ENCODE measurements at regions not wholly inside any gene's neighbourhood (a gene's known extent, or its start where the extent isn't known, plus 50 kb on each side); places are given as distances from the start of the nearest gene placed in this dataset.

- no peak for DNase-seq (ENCODE audit: low spot score)
- in situ Hi-C loops (cut with MboI; ENCODE audit: low pct_unique_long_range_greater_than_20kb, low sequenced_read_pairs, unreplicated experiment), result no loop called here
- no peak for TF ChIP-seq CTCF (IDR thresholded peaks at IDR 0.05; ENCODE audit: extremely low read depth, insufficient read depth, missing control alignments)
These were observed 804.6 kb upstream of the RAG2 start for GRCh38 chr11:37402663-37403062.

- in situ Hi-C loops (cut with MboI; ENCODE audit: low pct_unique_long_range_greater_than_20kb, low sequenced_read_pairs, unreplicated experiment), result no loop called here
- TF ChIP-seq CTCF (IDR thresholded peaks at IDR 0.05; ENCODE audit: extremely low read depth, insufficient read depth, missing control alignments), result no peak
- DNase-seq (ENCODE audit: low spot score), result no peak
These were observed 796.3 kb upstream of the RAG2 start for GRCh38 chr11:37394236-37394870.

- no peak for DNase-seq (ENCODE audit: low spot score)
- no peak for TF ChIP-seq CTCF (IDR thresholded peaks at IDR 0.05; ENCODE audit: extremely low read depth, insufficient read depth, missing control alignments)
- in situ Hi-C loops (cut with MboI; ENCODE audit: low pct_unique_long_range_greater_than_20kb, low sequenced_read_pairs, unreplicated experiment), result no loop called here
These were observed 793.6 kb upstream of the RAG2 start for GRCh38 chr11:37391615-37392014.

- TF ChIP-seq CTCF (IDR thresholded peaks at IDR 0.05; ENCODE audit: extremely low read depth, insufficient read depth, missing control alignments), result no peak
These were observed 792.6 kb upstream of the RAG2 start for GRCh38 chr11:37390576-37391083.

GRCh38 chr11:37378958-37379357, 780.9 kb upstream of the RAG2 start:
- TF ChIP-seq CTCF (IDR thresholded peaks at IDR 0.05; ENCODE audit: extremely low read depth, insufficient read depth, missing control alignments), result no peak
- DNase-seq (ENCODE audit: low spot score), result no peak
- in situ Hi-C loops (cut with MboI; ENCODE audit: low pct_unique_long_range_greater_than_20kb, low sequenced_read_pairs, unreplicated experiment), result no loop called here

More at GRCh38 chr11:37390576-37391083, 792.6 kb upstream of the RAG2 start:
- DNase-seq (ENCODE audit: low spot score), result no peak
- in situ Hi-C loops (cut with MboI; ENCODE audit: low pct_unique_long_range_greater_than_20kb, low sequenced_read_pairs, unreplicated experiment), result no loop called here

GRCh38 chr11:37372667-37373066, 774.6 kb upstream of the RAG2 start:
- no peak for DNase-seq (ENCODE audit: low spot score)
- in situ Hi-C loops (cut with MboI; ENCODE audit: low pct_unique_long_range_greater_than_20kb, low sequenced_read_pairs, unreplicated experiment), result no loop called here
- TF ChIP-seq CTCF (IDR thresholded peaks at IDR 0.05; ENCODE audit: extremely low read depth, insufficient read depth, missing control alignments), result no peak
